CD14-positive monocyte (primary cell): ENCODE measurements at regions not wholly inside any gene's neighbourhood (a gene's known extent, or its start where the extent isn't known, plus 50 kb on each side); places are given as distances from the start of the nearest gene placed in this dataset.
"Not testable (repeated sequence)": the region's sequence is repeated elsewhere in the genome, so short reads cannot be mapped to it uniquely, and the experiment has no call there.

ENCODE experiments used
- DNase-seq, 3 donors: peaks; one replicate each; pipeline ENCODE4 v3.0.0-alpha.2; 2011 to 2022
- H2AFZ ChIP-seq: 2 replicates; pipeline ENCODE4 v1.6.0; 2012; ENCODE audit warnings: mild to moderate bottlenecking, low read depth, low read length, inconsistent platforms; ENCODE audit not compliant: insufficient read depth, poor library complexity, severe bottlenecking
- H3K27ac ChIP-seq, 2 donors: 1 replicate in 1 of 2; 2 replicates in 1 of 2; pipeline ENCODE4 v1.5.1; 2012 to 2013; ENCODE audit warnings: low read length in 2 of 2, control low read depth in 1 of 2, inconsistent platforms in 1 of 2, low read depth in 1 of 2, mild to moderate bottlenecking in 1 of 2
- H3K27me3 ChIP-seq, 2 donors: one replicate each; pipeline versions ENCODE4 v1.6.0 to v1.6.1; 2011 to 2013; ENCODE audit warnings: low read length in 2 of 2; ENCODE audit not compliant: control insufficient read depth in 2 of 2, insufficient read depth in 2 of 2
- H3K36me3 ChIP-seq, 2 donors: replicated peaks in 1 of 2; 1 replicate in 1 of 2; 2 replicates in 1 of 2; pipeline versions ENCODE4 v1.5.1 to v1.6.1; 2012 to 2013; ENCODE audit warnings: low read length in 2 of 2, control low read depth in 1 of 2, inconsistent platforms in 1 of 2, mild to moderate bottlenecking in 1 of 2; ENCODE audit not compliant: insufficient read depth in 2 of 2, control insufficient read depth in 1 of 2
- H3K4me1 ChIP-seq, 2 donors: 1 replicate in 1 of 2; 2 replicates in 1 of 2; pipeline versions ENCODE4 v1.5.1 to v1.6.1; 2012 to 2013; ENCODE audit warnings: low read length in 2 of 2, control low read depth in 1 of 2, inconsistent platforms in 1 of 2, mild to moderate bottlenecking in 1 of 2, moderate library complexity in 1 of 2; ENCODE audit not compliant: insufficient read depth in 2 of 2, control insufficient read depth in 1 of 2
- H3K4me2 ChIP-seq: replicated peaks from 2 replicates; pipeline ENCODE3; 2012; ENCODE audit warnings: low read length, moderate library complexity, mild to moderate bottlenecking; ENCODE audit not compliant: poor library complexity, severe bottlenecking; ENCODE audit errors: extremely low read depth
- H3K4me3 ChIP-seq, 3 experiments: fragments of 200-600 bp in 1 of 3; sonication (generic) in 1 of 3; replicated peaks in 1 of 3; 1 replicate in 2 of 3; 2 replicates in 1 of 3; pipeline ENCODE4 v1.5.1; 2011 to 2013; ENCODE audit warnings: low read length in 3 of 3, mild to moderate bottlenecking in 3 of 3, control low read depth in 2 of 3, low read depth in 2 of 3, inconsistent platforms in 1 of 3, moderate library complexity in 1 of 3
- H3K79me2 ChIP-seq: 2 replicates; pipeline ENCODE4 v1.6.0; 2012; ENCODE audit warnings: mild to moderate bottlenecking, control low read depth, inconsistent platforms, low read length, moderate library complexity; ENCODE audit not compliant: insufficient read depth
- H3K9ac ChIP-seq: 2 replicates; pipeline ENCODE4 v1.6.0; 2017; ENCODE audit warnings: low read length, mild to moderate bottlenecking; ENCODE audit not compliant: insufficient read depth, poor library complexity, severe bottlenecking
- H3K9me3 ChIP-seq, 2 donors: replicated peaks in 1 of 2; 1 replicate in 1 of 2; 2 replicates in 1 of 2; pipeline versions ENCODE4 v1.5.1 to v1.6.1; 2012 to 2013; ENCODE audit warnings: low read length in 2 of 2, control low read depth in 1 of 2; ENCODE audit not compliant: control insufficient read depth in 1 of 2, insufficient read depth in 1 of 2
- H4K20me1 ChIP-seq: 2 replicates; pipeline ENCODE4 v1.6.0; 2012; ENCODE audit warnings: mild to moderate bottlenecking, low read length, control low read depth, moderate library complexity; ENCODE audit not compliant: insufficient read depth
- H3K27ac Mint-ChIP-seq, 7 donors: one replicate each; pipeline ENCODE4 v1.8.0; 2020; ENCODE audit warnings: mild to moderate bottlenecking in 7 of 7, mixed read lengths in 7 of 7, moderate library complexity in 6 of 7, inconsistent platforms in 2 of 7
- H3K27me3 Mint-ChIP-seq, 3 donors: one replicate each; pipeline ENCODE4 v1.8.0; 2021 to 2022; ENCODE audit warnings: low read depth in 3 of 3, mild to moderate bottlenecking in 3 of 3, mixed read lengths in 3 of 3, moderate library complexity in 3 of 3, inconsistent platforms in 1 of 3
- H3K36me3 Mint-ChIP-seq, 2 donors: one replicate each; pipeline ENCODE4 v1.8.0; 2020; ENCODE audit warnings: mixed read lengths in 2 of 2, inconsistent platforms in 1 of 2, mild to moderate bottlenecking in 1 of 2
- H3K4me1 Mint-ChIP-seq: one replicate; pipeline ENCODE4 v1.8.0; 2020; ENCODE audit warnings: mild to moderate bottlenecking, mixed read lengths
- H3K4me3 Mint-ChIP-seq, 2 donors: one replicate each; pipeline ENCODE4 v1.8.0; 2020; ENCODE audit warnings: mild to moderate bottlenecking in 2 of 2, mixed read lengths in 2 of 2, moderate library complexity in 1 of 2
- H3K9me3 Mint-ChIP-seq, 7 donors: one replicate each; pipeline ENCODE4 v1.8.0; 2020 to 2022; ENCODE audit warnings: mixed read lengths in 7 of 7, mild to moderate bottlenecking in 6 of 7, moderate library complexity in 6 of 7, inconsistent platforms in 2 of 7
- WGBS: methylation state at CpG from one replicate; pipeline ENCODE4 v1.1.5; 2013; ENCODE audit warnings: missing lambda C conversion rate; ENCODE audit not compliant: insufficient coverage; 5-methylcytosine and 5-hydroxymethylcytosine counted together
- intact Hi-C, 2 donors: fragments of 100-400 bp; cut with micrococcal nuclease; formaldehyde crosslinking; loops; one replicate each; pipeline versions ENCODE4 v1.15.0 to v1.15.1; 2023

- WGBS: no CpG with 5 or more reads among the region's 3 CpGs
- H3K27me3 Mint-ChIP-seq: not testable (repeated sequence)
These were observed 55.0 kb upstream of the CCN1 start for GRCh38 chr1:85525591-85525991.

GRCh38 chr1:85526216-85526615 lies 54.3 kb upstream of the CCN1 start:
- H3K9me3 ChIP-seq, H2AFZ ChIP-seq, H3K4me1 Mint-ChIP-seq, H3K9ac ChIP-seq, H3K27ac ChIP-seq, H3K4me2 ChIP-seq, H3K27me3 ChIP-seq, H3K9me3 Mint-ChIP-seq, H3K4me3 Mint-ChIP-seq, H3K36me3 Mint-ChIP-seq, H3K79me2 ChIP-seq, H3K27ac Mint-ChIP-seq, H3K4me1 ChIP-seq, H3K36me3 ChIP-seq, DNase-seq, H3K4me3 ChIP-seq, H3K27me3 Mint-ChIP-seq, H4K20me1 ChIP-seq, intact Hi-C loops: not testable (repeated sequence)
- 80% methylated on average over 2 of the region's 3 CpGs for WGBS

More at GRCh38 chr1:85525591-85525991, 55.0 kb upstream of the CCN1 start:
- H2AFZ ChIP-seq, H3K79me2 ChIP-seq, H3K36me3 ChIP-seq, H3K4me1 ChIP-seq, H3K9me3 Mint-ChIP-seq, H4K20me1 ChIP-seq, H3K27me3 ChIP-seq, intact Hi-C loops, H3K36me3 Mint-ChIP-seq, H3K27ac ChIP-seq, H3K4me3 ChIP-seq, H3K4me1 Mint-ChIP-seq, H3K4me3 Mint-ChIP-seq, H3K27ac Mint-ChIP-seq, H3K9me3 ChIP-seq, H3K9ac ChIP-seq, DNase-seq, H3K4me2 ChIP-seq: not testable (repeated sequence)

- H3K9me3 Mint-ChIP-seq, H3K27me3 ChIP-seq, H3K9me3 ChIP-seq, H3K4me2 ChIP-seq, H3K9ac ChIP-seq, H3K27ac ChIP-seq, H3K4me1 ChIP-seq, DNase-seq, H2AFZ ChIP-seq, H4K20me1 ChIP-seq, H3K36me3 Mint-ChIP-seq, H3K36me3 ChIP-seq, H3K27me3 Mint-ChIP-seq, intact Hi-C loops, H3K4me3 ChIP-seq, H3K4me1 Mint-ChIP-seq, H3K27ac Mint-ChIP-seq, H3K79me2 ChIP-seq, H3K4me3 Mint-ChIP-seq: not testable (repeated sequence)
- 60% methylated on average over 1 of the region's 4 CpGs for WGBS
These were observed 53.4 kb upstream of the CCN1 start for GRCh38 chr1:85527145-85527544.
